ENCODE measurements at regions not wholly inside any gene's neighbourhood (a gene's known extent, or its start where the extent isn't known, plus 50 kb on each side); places are given as distances from the start of the nearest gene placed in this dataset.

DNA sequence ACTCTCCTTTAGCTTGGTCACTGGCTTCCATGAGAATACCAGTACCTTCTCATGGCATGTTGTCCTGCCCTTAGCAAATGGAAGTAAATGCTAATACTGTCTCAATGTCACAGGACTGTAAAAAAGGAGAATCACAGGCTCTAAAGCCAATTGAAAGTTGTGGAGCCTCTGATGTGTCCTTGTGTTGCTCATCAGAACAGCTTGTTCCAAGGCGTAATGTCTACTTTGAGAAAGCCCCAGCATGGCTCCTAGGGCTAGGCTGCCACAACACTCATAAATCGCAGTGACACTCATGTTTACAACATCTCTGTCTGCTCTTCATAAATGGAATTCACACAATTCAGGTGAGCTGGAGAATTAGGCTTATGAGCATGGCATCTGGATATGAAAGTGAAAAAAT, 94.9 kb downstream of the ACTL7B start:
- Histone ChIP-seq H3K4me1 (ENCODE audit: insufficient read depth, low read length) (peaks cover 16% of the 10 kb centered on the region), H3K27me3 (ENCODE audit: control insufficient read depth in 1 of 2, insufficient read depth in 2 of 2, low read length in 2 of 2) (no peaks in the 10 kb centered on the region), H3K9me3 (ENCODE audit: low read length) (no peaks in the 10 kb centered on the region), H3K4me3 (replicated peaks in 1 of 3; ENCODE audit: insufficient read depth in 1 of 3, low read depth in 2 of 3, low read length in 3 of 3) (no peak overlapping the region), H4K20me1 (ENCODE audit: insufficient read depth, low read length) (no peaks in the 10 kb centered on the region), H3K9ac (ENCODE audit: insufficient read depth, low read depth, low read length) (no peak overlapping the region), H3K36me3 (replicated peaks in 1 of 2; ENCODE audit: control insufficient read depth in 1 of 2, insufficient read depth in 2 of 2, low read length in 2 of 2) (no peaks in the 10 kb centered on the region), H3K27ac (ENCODE audit: extremely low read length, insufficient read depth, low read length) (no peak overlapping the region), H3K4me2 (ENCODE audit: low read depth, low read length) (0 out of 2 replicates have a peak overlapping the region, but pooled peaks have one; percentile 76), H2AFZ (ENCODE audit: low read length) (no peak overlapping the region), H3K79me2 (ENCODE audit: insufficient read depth, low read length) (no peaks in the 10 kb centered on the region)
- in situ Hi-C loops (cut with HindIII; ENCODE audit: extremely low pct_ligation_motif_present, low pct_unique_long_range_greater_than_20kb) = loop anchor here (25.0 kb wide), 1 partner anchor 324 kb away; no protein-coding TSS in a partner anchor
- no peak for FAIRE-seq
- BruUV-seq (replicated peaks) = no TSS peak
- WGBS (ENCODE audit: low lambda C conversion rate) = 77% methylated on average over 2 of the region's 2 CpGs
- POLR2A ChIA-PET = no interaction called here
- no peak for ATAC-seq
- intact Hi-C loops (cut with micrococcal nuclease; ENCODE audit: unreplicated experiment) = loop anchor here (1.0 to 10.0 kb wide), 4 partner anchors 51 to 1277 kb away; no protein-coding TSS in a partner anchor
- DNase-seq (ENCODE audit: low spot score) = no peak
- TF ChIP-seq SP2 (CRISPR knock-in tag; IDR thresholded peaks at IDR 0.05) = no peak
- no peak for TF ChIP-seq ZNF546 (CRISPR knock-in tag; conservative IDR thresholded peaks at IDR 0.05)
- TF ChIP-seq, protein P1, sequence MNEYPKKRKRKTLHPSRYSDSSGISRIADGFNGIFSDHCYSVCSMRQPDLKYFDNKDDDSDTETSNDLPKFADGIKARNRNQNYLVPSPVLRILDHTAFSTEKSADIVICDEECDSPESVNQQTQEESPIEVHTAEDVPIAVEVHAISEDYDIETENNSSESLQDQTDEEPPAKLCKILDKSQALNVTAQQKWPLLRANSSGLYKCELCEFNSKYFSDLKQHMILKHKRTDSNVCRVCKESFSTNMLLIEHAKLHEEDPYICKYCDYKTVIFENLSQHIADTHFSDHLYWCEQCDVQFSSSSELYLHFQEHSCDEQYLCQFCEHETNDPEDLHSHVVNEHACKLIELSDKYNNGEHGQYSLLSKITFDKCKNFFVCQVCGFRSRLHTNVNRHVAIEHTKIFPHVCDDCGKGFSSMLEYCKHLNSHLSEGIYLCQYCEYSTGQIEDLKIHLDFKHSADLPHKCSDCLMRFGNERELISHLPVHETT (CRISPR knock-in tag; conservative IDR thresholded peaks at IDR 0.05) = no peak
- TF ChIP-seq NFYB (CRISPR knock-in tag; IDR thresholded peaks at IDR 0.05) = no peak
- TF ChIP-seq JUND (CRISPR knock-in tag; IDR thresholded peaks at IDR 0.05) = no peak
- no peak for TF ChIP-seq PHF5A (CRISPR knock-in tag; IDR thresholded peaks at IDR 0.05; ENCODE audit: low read depth, unreplicated experiment)
- no peak for TF ChIP-seq ZNF816 (CRISPR knock-in tag; IDR thresholded peaks at IDR 0.05; ENCODE audit: borderline replicate concordance)
- TF ChIP-seq MAFG (CRISPR knock-in tag; IDR thresholded peaks at IDR 0.05) = no peak
- no peak for TF ChIP-seq SSRP1 (CRISPR knock-in tag; IDR thresholded peaks at IDR 0.05)
- no peak for TF ChIP-seq ZNF501 (CRISPR knock-in tag; IDR thresholded peaks at IDR 0.05)
- CTCF ChIA-PET (ENCODE audit: low intra/inter-chr PET ratio, low total read pairs) = no interaction called here

All from HepG2 (cell line).